NCI-H226 (cell line): ENCODE measurements at regions not wholly inside any gene's neighbourhood (a gene's known extent, or its start where the extent isn't known, plus 50 kb on each side); places are given as distances from the start of the nearest gene placed in this dataset.
"Not testable (repeated sequence)": the region's sequence is repeated elsewhere in the genome, so short reads cannot be mapped to it uniquely, and the experiment has no call there.

ENCODE experiments used
- DNase-seq: peaks from one replicate; pipeline ENCODE4 v3.0.0-alpha.2; 2015

- no peak for DNase-seq
Observed at GRCh38 chr12:4822572-4822971, 87.1 kb upstream of the KCNA1 start.

DNA sequence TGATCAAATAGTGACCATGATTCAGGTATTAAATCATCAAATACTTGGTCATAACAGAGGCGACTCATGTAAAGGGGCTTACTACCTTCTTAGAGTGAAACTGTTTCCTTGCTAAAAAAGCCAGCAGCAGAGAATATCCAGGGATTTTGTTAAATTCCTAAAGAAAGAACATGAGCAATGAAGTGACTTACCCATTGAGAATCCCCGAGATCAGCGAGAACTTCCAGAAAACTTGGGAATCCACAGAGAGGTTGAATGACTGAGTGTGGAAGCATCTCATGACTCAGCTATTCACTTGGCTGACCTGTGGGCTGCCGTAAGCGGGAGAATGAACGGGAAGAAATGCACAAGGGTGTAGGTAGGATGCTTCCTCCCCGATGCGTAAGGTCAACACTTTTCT lies 85.3 kb upstream of the KCNA1 start:
- peak; percentile 93 for DNase-seq

- peak; percentile 83 for DNase-seq
Observed at GRCh38 chr12:4825011-4825858, 84.5 kb upstream of the KCNA1 start.

DNA sequence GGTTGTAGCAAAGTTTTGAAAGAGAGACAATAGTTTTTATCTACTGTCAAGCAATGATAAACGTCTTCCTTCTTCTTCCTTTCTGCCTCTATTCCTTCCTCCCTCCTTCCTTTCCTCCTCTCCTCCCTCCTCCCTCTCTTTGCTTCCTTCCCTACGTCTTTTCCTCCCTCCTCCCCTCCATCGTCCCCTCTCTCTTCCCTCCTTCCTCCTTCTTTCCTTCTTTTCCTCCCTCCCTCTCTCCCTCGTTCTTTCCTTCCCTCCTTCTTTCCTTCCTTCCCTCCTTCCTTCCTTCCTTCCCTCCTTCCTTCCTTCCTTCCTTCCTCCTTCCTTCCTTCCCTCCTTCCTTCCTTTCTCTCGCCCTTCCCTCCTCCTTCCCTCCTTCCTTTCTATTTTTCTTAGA lies 82.8 kb upstream of the KCNA1 start:
- no peak for DNase-seq

DNA sequence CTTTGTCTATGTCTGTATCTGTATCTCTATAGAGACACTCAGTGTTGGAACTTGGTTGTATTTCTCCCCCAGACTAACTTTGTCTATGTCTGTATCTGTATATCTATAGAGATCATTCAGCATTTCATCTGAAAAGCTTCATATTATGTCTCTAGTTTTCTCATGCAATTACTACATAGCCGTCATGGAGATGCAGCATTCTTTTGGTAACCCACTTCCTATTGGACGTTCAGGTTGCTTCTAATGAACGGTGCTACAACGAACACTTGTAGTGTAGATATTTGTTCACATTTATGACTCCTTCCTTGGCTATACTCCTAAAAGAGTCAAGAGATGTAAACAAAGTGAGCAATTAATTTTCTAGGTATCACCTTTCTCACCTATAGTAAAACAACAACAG lies 81.5 kb upstream of the KCNA1 start:
- no peak for DNase-seq

DNA sequence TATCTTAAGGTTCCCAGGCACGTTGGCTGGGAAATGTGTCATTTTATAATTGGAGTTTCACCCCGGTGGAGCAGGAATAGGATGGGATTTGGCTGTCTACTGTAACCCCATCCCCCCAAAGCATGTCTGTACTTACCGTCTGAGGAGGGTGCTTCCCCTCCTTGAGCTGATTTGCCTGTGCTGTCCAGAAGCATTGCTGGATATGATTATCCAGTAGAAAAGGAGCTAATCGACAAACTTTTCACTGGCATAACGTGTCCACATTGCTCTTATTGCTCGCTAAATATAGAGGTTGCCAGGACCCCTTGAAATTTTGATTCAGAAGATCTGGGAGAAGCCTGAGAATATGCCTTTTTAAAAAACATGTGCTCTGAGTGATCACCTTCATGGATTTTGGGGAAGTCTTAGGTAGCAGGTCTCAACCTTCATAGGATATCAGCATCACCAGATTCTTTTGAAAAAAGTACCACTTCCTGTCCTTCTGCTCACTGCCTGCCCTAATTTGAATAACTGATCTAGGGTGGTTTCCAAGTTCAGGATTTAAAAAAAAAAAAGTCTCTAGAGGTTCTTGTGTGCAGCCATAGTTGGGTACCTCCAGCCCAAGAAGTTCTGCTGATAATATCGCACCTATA lies 80.4 kb upstream of the KCNA1 start:
- no peak for DNase-seq

DNA sequence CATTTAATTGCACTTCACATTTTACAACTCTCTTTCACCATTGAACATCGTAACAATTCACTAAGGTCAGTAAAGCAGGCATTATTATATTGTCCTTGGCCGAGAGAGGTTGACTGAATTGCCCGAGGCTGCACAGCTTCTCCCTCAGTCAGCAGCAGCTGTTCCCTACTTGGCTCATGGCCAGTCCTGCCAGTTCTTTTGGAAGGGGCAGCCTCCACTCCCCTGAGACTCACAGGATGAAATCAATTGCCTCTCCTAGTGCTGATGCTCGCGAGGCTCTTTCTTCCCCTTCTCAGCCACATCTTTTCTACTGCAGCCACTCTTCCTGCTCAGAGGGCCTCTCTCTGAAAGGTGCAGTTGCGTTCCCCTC lies 79.9 kb upstream of the KCNA1 start:
- DNase-seq = no peak

DNA sequence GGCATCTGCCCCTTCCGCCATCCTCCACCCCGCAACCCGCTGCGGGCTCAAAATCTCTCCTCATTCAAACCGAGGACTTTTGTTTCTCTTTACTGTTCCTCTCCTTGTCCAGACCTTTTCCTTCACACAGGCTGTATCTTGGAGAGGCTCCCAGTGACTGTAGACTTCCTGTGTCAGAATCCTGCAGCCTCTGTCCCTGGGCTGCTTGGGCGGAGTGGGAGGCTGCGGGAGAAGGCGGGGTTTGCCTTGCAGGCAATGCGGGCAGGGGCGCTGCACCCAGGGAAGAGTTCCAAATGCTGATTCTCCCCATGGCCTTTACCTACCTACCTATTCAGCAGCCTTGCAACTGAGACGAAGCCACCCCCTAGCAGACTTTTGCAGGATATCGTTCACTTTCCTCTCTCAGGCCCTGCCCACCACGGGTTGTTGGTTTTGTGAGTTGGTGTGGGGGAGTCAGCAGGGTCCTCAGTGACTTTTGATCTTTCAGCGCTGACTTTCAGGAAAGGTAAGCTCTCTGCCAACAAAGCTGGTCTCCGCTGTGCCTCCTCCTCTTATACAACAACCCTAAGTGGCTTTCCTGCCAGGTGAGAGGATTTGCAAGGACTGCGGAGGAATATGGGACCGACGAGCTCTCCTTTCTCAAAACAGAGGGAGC lies 79.0 kb upstream of the KCNA1 start:
- DNase-seq = no peak

DNA sequence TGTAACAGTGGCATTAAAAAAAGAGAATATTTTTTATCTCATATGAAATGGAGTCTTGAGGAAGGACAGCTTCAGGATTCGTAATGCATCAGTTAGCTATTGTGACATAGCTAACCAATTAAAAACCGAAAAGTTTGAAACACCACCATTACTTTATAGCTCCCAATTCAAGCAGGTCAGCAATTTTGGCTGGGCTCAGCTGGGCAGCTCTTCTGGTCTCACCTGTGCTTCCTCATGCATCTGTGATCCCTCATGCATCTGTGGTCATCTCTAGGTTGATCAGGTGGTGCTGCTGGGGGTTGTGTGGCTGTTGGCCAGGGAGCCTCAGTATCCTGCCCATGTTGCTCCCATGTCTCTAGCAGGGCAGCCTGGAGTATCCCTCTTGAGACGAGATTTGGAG lies 76.7 kb upstream of the KCNA1 start:
- DNase-seq = no peak

GRCh38 chr12:4833524-4833923 lies 76.2 kb upstream of the KCNA1 start:
- DNase-seq = no peak

- DNase-seq = not testable (repeated sequence)
Observed at GRCh38 chr12:4842401-4842800, 67.3 kb upstream of the KCNA1 start.

- no peak for DNase-seq
Observed at GRCh38 chr12:4843907-4844306, 65.8 kb upstream of the KCNA1 start.

DNA sequence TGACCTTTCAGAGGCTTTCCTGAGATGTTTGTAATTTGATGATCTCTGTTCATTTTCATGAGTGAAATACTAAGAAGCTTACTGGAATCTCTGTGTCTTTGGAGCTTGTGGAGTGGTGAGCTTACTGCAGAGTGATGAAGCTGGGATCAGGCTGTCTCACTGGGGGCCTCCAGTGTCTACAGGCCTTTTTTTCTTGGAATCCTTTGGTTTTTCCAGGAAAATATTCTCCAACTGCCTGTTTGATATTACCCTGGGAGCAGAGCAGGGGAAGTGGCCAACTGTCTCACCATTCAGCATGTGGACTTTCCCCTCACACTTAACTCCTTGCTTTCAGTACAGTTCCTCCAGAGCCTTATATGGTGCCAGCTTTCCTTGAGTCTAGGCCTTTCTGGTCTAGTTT lies 62.0 kb upstream of the KCNA1 start:
- DNase-seq = no peak

DNA sequence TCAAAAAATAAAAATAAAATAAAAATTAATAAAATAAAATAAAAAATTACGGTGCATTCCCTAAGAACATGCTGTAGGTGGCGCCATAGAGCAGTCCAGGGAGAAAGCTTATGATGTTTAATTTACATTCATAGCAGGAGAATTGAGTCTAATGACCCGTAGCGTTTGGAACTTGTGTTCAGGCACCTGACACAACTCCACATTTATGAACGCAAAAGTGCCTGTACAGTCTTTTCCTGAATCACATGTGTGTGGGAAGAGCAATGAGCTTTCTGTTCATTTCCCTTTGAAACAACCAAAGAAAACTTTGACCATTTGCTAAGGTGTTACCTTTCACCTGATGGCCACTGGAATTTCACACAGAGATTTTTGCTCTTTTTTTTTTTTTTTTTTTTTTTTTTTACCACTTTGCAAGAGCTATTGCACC lies 60.6 kb upstream of the KCNA1 start:
- no peak for DNase-seq

DNA sequence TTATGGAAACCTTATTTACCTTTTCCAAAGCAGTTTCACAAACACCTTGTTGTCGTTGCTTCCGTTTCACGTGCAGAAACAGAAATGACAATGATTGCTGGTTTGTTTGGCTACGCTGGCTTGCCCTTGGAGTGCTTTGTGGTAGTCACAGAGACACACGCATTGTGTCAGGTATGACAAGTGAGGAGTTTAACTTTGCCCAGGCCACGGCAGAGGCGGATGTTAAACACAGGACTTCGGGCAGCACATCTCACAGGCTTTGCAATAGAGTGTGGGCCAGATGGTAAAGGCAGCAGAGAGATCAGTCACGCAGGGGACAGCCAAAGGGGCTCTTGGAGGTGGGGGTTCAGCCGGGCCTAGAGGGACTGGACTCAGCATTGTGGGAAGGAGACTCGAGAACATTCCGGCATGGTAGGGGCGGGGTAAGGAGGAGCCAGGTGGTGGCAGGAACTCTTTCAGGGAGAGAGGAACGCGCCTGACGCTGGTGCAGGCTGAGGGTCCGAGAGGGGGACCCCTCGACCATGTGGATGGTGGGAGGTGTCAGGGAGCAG lies 59.8 kb upstream of the KCNA1 start:
- no peak for DNase-seq

DNA sequence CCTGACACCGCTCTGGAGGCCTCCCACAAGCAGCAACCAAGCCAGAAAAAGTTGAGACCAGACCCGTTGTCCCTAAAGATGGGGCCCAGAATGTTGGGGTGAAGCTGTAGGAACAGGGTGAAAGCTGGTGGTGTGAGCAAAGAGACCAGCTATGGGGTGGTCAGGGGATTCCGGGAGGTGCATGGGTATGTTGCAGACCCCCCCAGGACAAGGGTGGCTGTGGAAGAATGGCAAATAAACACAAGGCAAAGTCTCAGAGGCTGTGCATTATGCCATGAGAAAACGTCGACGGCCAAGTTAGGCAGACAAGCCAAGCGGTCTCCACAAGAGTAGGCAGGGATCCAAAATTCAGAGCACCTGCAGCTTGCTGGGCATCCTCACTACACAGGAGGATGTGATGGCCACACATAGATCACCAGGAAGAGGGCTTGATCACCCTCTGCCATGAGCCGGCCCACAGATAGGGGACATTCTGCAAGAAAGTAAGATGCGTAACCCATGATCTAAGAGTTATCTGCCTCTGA lies 58.8 kb upstream of the KCNA1 start:
- no peak for DNase-seq

GRCh38 chr12:4852308-4852707 lies 57.4 kb upstream of the KCNA1 start:
- no peak for DNase-seq

DNA sequence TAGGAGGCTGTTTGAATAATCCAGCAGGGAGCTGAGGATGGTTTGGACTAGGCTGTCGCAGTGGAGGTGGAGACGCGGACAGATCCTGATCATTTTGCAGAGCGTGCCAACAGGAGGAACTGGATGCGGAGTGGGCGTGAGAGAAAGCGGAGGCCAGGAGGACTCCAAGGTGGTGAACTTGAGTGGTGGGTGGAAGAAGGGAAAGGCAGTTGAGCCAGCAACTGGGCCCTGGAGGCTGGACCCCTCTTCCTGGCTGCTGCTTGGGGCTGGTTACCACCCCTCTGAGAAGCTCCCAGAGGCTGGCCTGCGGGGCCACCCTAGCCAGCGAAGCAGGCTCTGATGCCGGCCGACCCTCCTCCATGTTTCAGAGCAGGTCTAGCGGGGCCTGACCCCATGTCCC lies 56.8 kb upstream of the KCNA1 start:
- no peak for DNase-seq

DNA sequence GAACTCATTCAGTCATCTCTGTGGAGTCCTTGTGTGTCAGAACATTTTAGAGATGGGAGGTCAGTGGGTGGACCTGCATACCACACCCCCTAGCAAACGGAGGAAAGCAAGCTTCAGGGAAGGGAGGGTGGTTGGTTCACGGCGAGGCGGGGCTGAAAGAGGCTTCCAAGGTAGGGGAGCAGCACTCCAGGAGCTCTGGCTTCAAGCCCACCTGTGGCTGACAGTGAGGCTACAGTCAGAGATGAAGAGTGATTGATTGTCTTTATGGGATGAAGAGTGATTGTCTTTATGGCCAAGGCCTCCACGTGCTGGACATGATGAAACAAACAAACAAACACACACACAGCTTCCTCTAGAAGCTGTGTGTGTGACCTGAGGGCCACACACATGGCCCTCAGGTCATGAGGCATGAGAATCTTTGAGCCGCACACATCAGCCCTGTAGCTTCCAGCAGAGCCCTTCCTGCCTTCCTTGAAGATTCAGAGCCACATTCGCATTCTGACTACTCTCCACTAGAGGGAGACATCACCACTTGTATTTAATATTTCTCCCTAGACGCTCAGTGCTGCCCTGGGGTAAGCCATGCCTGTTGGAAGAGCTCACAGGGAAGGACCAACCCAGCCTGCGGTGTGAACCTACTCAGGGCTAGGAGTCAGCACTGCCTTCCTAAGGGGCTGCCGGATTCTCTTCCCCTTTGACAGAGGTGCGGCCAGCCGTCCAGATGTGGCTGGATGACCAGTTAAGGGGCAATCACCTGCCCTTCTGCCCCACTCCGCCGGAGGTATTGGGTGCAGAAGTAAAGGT lies 54.4 kb upstream of the KCNA1 start:
- peak; percentile 45 for DNase-seq

- no peak for DNase-seq
Observed at GRCh38 chr12:4856596-4856995, 53.1 kb upstream of the KCNA1 start.

DNA sequence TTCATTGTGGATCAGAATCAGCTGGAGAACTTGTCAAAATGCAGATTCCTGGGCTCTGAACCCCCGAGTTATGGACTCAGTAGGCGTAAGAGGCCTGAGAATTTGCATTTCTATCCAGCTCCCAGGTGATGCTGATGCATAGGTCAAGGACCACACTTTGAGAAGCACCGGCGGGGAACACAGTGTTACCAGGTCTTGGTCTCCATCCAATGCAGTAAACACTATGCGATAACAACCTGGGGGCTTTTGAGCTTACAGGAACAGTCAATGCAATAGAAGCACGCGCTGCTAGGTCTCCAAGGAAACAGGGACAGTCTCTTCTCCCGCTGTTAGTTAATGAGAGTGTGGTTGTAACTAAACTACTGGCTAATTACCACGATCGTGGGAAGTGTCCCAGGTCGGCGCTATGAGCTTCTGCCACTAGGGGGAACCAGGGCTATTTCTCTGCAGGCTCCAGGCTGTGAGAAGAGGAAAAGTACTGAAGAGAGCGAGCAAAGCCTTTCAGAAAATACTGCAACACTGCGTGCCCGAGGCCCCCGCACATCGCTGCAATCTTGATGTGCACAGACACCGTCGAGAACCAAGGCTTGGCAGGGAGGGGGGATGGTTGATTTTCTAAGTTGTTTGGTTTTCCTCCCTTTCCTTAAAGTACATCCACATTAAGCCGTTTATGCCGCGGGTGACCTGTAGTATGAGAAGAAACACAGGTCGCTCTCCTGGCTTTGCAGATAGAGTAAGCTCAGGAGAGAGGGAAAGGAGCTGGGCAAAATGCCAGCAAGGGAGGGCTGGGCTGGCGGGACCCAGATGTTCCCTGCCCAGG lies 52.0 kb upstream of the KCNA1 start:
- DNase-seq = peak; percentile 5

GRCh38 chr12:4858386-4858785 lies 51.3 kb upstream of the KCNA1 start:
- DNase-seq = no peak
